ENCODE measurements at regions not wholly inside any gene's neighbourhood (a gene's known extent, or its start where the extent isn't known, plus 50 kb on each side); places are given as distances from the start of the nearest gene placed in this dataset.
A peak's percentile ranks its signal among the peaks of the same experiment; 100 is the strongest.

DNA sequence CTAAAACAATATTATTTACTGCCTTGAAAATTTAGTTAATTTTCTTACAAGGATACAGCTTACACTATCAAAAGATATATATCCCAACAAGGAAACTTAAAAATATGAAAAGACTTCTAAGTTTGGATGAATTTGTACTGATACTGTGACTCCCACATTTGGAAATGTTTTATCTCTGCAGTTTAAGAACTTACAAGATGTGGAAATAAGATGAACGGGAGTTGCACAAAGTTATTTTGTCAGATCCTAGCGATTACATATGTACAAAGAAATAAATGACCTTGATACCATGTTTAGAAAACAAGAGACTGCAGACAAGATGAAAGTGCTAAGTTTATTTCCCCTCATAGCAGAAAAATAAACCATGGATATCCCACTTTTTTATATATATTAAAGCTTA is 103.7 kb upstream of the TMEM106B start:
- H3K9me3 ChIP-seq (ENCODE audit: control insufficient read depth in 4 of 4, insufficient read depth in 3 of 4, low read length in 3 of 4) = no peaks in the 10 kb centered on the region
- DNase-seq (peak in 1 of 3 donors; percentile 31), ATAC-seq (ENCODE audit: insufficient read depth, low FRiP score) (no peak)
- TF ChIP-seq, protein P1, sequence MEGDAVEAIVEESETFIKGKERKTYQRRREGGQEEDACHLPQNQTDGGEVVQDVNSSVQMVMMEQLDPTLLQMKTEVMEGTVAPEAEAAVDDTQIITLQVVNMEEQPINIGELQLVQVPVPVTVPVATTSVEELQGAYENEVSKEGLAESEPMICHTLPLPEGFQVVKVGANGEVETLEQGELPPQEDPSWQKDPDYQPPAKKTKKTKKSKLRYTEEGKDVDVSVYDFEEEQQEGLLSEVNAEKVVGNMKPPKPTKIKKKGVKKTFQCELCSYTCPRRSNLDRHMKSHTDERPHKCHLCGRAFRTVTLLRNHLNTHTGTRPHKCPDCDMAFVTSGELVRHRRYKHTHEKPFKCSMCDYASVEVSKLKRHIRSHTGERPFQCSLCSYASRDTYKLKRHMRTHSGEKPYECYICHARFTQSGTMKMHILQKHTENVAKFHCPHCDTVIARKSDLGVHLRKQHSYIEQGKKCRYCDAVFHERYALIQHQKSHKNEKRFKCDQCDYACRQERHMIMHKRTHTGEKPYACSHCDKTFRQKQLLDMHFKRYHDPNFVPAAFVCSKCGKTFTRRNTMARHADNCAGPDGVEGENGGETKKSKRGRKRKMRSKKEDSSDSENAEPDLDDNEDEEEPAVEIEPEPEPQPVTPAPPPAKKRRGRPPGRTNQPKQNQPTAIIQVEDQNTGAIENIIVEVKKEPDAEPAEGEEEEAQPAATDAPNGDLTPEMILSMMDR (IDR thresholded peaks at IDR 0.05; ENCODE audit: control extremely low read depth, extremely low read depth) = no peak
- H3K27me3 ChIP-seq (ENCODE audit: control insufficient read depth in 3 of 3, insufficient read depth in 3 of 3, low read length in 2 of 3) = no peaks in the 10 kb centered on the region
- H3K36me3 ChIP-seq (ENCODE audit: control insufficient read depth in 4 of 4, insufficient read depth in 4 of 4, low read length in 4 of 4) = no peaks in the 10 kb centered on the region
- no peak overlapping the region for H3K27ac ChIP-seq (ENCODE audit: low read depth in 1 of 2, low read length in 1 of 2)
- peaks cover 0 to 47% (median 5%) of the 10 kb centered on the region in 5 donors for H3K4me1 ChIP-seq (ENCODE audit: control insufficient read depth in 5 of 5, insufficient read depth in 5 of 5, low read length in 5 of 5)
- H3K9ac ChIP-seq (ENCODE audit: insufficient read depth in 1 of 2, low read length in 2 of 2) = no peak overlapping the region
- 71 to 77% methylated on average over 2 of the region's 2 CpGs for WGBS, 2 donors
- H3K4me3 ChIP-seq = no peak overlapping the region

DNA sequence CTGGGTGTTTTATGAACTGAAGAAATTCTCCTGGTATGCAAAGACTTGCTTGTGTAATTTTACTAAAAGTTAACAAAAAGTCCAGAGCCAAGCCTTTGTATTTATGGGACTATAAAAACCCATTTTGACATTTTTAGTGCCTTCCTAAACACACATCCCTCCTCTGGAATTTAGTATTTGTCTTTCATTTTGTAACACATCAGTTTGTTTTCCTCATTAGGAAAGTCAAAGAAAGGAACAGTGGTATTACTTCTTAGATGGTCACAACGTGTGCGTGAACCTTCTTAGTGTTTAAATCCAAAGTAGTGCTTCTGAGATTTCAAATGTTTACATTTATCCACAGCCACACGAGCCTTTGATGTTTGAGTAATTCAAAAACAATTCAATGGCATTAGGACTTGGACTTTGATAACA is 103.2 kb upstream of the TMEM106B start:
- Histone ChIP-seq H3K27ac (ENCODE audit: low read depth in 1 of 2, low read length in 1 of 2) (no peak overlapping the region), H3K4me3 (no peak overlapping the region), H3K9me3 (ENCODE audit: control insufficient read depth in 4 of 4, insufficient read depth in 3 of 4, low read length in 3 of 4) (no peaks in the 10 kb centered on the region), H3K27me3 (ENCODE audit: control insufficient read depth in 3 of 3, insufficient read depth in 3 of 3, low read length in 2 of 3) (no peaks in the 10 kb centered on the region), H3K9ac (ENCODE audit: insufficient read depth in 1 of 2, low read length in 2 of 2) (no peak overlapping the region), H3K4me1 (ENCODE audit: control insufficient read depth in 5 of 5, insufficient read depth in 5 of 5, low read length in 5 of 5) (peaks cover 0 to 47% (median 5%) of the 10 kb centered on the region in 5 donors), H3K36me3 (ENCODE audit: control insufficient read depth in 4 of 4, insufficient read depth in 4 of 4, low read length in 4 of 4) (no peaks in the 10 kb centered on the region)
- no peak for ATAC-seq (ENCODE audit: insufficient read depth, low FRiP score)
- peak in 2 of 3 donors; percentile 47 to 49 for DNase-seq
- 29 to 58% methylated on average over 3 of the region's 3 CpGs for WGBS, 2 donors
- TF ChIP-seq, protein P1 (IDR thresholded peaks at IDR 0.05; ENCODE audit: control extremely low read depth, extremely low read depth) = no peak

DNA sequence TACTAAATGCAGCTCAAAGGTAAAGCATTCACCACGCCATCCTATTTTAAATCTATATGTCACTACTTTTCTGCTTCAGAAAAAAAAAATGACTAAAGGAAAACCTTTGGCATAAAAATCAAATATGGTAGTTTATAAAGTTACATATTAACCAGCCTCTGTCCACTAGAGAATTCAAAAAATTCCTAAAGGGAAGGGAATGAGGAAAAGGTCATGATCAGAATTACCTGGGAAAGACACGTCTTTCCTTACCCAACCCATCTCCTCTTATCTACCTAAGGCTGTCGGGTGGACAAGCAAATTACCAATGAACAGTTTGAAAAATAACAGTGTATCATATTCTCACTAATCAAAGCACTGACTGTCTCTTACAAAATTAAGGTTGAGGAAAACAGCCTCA is 100.7 kb upstream of the TMEM106B start:
- no peak overlapping the region for H3K4me3 ChIP-seq
- H3K4me1 ChIP-seq (ENCODE audit: control insufficient read depth in 5 of 5, insufficient read depth in 5 of 5, low read length in 5 of 5) = peaks cover 0 to 30% (median 0%) of the 10 kb centered on the region in 5 donors
- 80 to 87% methylated on average over 3 of the region's 3 CpGs for WGBS, 2 donors
- H3K9ac ChIP-seq (ENCODE audit: insufficient read depth in 1 of 2, low read length in 2 of 2) = no peak overlapping the region
- ATAC-seq (ENCODE audit: insufficient read depth, low FRiP score) (no peak), DNase-seq (no peak)
- H3K27me3 ChIP-seq (ENCODE audit: control insufficient read depth in 3 of 3, insufficient read depth in 3 of 3, low read length in 2 of 3) = no peaks in the 10 kb centered on the region
- no peaks in the 10 kb centered on the region for H3K9me3 ChIP-seq (ENCODE audit: control insufficient read depth in 4 of 4, insufficient read depth in 3 of 4, low read length in 3 of 4)
- H3K27ac ChIP-seq (ENCODE audit: low read depth in 1 of 2, low read length in 1 of 2) = no peak overlapping the region
- TF ChIP-seq, protein P1 (IDR thresholded peaks at IDR 0.05; ENCODE audit: control extremely low read depth, extremely low read depth) = no peak
- H3K36me3 ChIP-seq (ENCODE audit: control insufficient read depth in 4 of 4, insufficient read depth in 4 of 4, low read length in 4 of 4) = no peaks in the 10 kb centered on the region

All from lung (tissue), 11 donors.